Endothelial cell of hepatic sinusoid (primary cell): ENCODE measurements at regions not wholly inside any gene's neighbourhood (a gene's known extent, or its start where the extent isn't known, plus 50 kb on each side); places are given as distances from the start of the nearest gene placed in this dataset.

Source experiments
- in situ Hi-C: cut with HindIII; loops from 2 replicates; pipeline ENCODE4 v1.10.0; 2017; ENCODE audit warnings: low sequenced_read_pairs

DNA sequence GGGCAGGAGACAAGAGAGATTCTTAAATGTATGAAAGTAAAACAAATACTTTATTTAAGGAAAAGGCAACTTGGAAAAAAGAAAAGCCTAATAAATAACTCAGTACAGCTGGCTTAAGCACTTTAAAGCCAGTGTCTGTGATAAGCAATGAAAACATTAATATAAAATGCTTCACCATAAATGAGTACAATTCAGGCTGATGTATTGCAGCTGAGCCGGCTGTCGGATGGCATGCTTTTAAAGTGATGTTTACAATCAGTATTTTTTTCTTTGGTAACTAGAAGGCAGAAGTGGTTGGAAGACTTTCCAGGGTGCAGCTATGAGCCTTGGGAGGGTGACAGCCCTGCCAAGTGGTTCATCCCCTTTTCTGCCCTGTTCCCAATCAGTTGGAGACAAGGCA is 58.7 kb upstream of the CELF4 start:
- in situ Hi-C loops, result no loop called here

GRCh38 chr18:37619964-37620363 is 54.4 kb upstream of the CELF4 start:
- in situ Hi-C loops, result no loop called here

GRCh38 chr18:37617623-37618022 is 52.0 kb upstream of the CELF4 start:
- in situ Hi-C loops, result no loop called here
